Natural killer cell (primary cell): ENCODE measurements at regions not wholly inside any gene's neighbourhood (a gene's known extent, or its start where the extent isn't known, plus 50 kb on each side); places are given as distances from the start of the nearest gene placed in this dataset.

Experiments used
- ATAC-seq, 3 donors: fragments of 150-1000 bp in 2 of 3; fragments of 200-7000 bp in 1 of 3; cut with Tn5 transposase; 1 replicate in 1 of 3; 2 replicates in 2 of 3; pipeline ENCODE4 v1.10.0; 2021; ENCODE audit warnings: mild to moderate bottlenecking in 2 of 3, moderate library complexity in 2 of 3
- DNase-seq, 2 donors: peaks; one replicate each; pipeline versions ENCODE4 v3.0.0 to v3.0.0-alpha.2; 2013 to 2021; ENCODE audit warnings: mixed read lengths in 1 of 2
- H3K27ac ChIP-seq: one replicate; pipeline ENCODE4 v1.5.1; 2013; ENCODE audit warnings: mild to moderate bottlenecking, low read length
- H3K27me3 ChIP-seq: one replicate; pipeline ENCODE4 v1.6.1; 2013; ENCODE audit warnings: low read length; ENCODE audit not compliant: control insufficient read depth, insufficient read depth
- H3K36me3 ChIP-seq: one replicate; pipeline ENCODE4 v1.6.1; 2013; ENCODE audit warnings: low read length; ENCODE audit not compliant: control insufficient read depth, insufficient read depth
- H3K4me1 ChIP-seq: one replicate; pipeline ENCODE4 v1.6.1; 2013; ENCODE audit warnings: low read length; ENCODE audit not compliant: control insufficient read depth, insufficient read depth
- H3K4me3 ChIP-seq: one replicate; pipeline ENCODE4 v1.5.1; 2013; ENCODE audit warnings: low read length
- H3K9me3 ChIP-seq: one replicate; pipeline ENCODE4 v1.6.1; 2013; ENCODE audit warnings: low read length; ENCODE audit not compliant: control insufficient read depth, insufficient read depth
- H3K27ac Mint-ChIP-seq, 2 donors: one replicate each; pipeline ENCODE4 v1.8.0; 2022; ENCODE audit warnings: mild to moderate bottlenecking in 2 of 2, mixed read lengths in 2 of 2, moderate library complexity in 1 of 2
- H3K27me3 Mint-ChIP-seq, 2 donors: one replicate each; pipeline ENCODE4 v1.8.0; 2022; ENCODE audit warnings: low read depth in 2 of 2, mixed read lengths in 2 of 2
- H3K36me3 Mint-ChIP-seq: one replicate; pipeline ENCODE4 v1.8.0; 2022; ENCODE audit warnings: mixed read lengths
- H3K4me1 Mint-ChIP-seq, 2 donors: one replicate each; pipeline ENCODE4 v1.8.0; 2022; ENCODE audit warnings: mixed read lengths in 2 of 2
- H3K4me3 Mint-ChIP-seq: one replicate; pipeline ENCODE4 v1.8.0; 2022; ENCODE audit warnings: mild to moderate bottlenecking, moderate library complexity, mixed read lengths
- H3K9me3 Mint-ChIP-seq, 2 donors: one replicate each; pipeline ENCODE4 v1.8.0; 2022; ENCODE audit warnings: mixed read lengths in 2 of 2
- WGBS: methylation state at CpG from one replicate; pipeline ENCODE4 v1.1.7; 2013; ENCODE audit warnings: missing lambda C conversion rate; ENCODE audit not compliant: insufficient coverage; 5-methylcytosine and 5-hydroxymethylcytosine counted together
- intact Hi-C: fragments of 100-400 bp; cut with micrococcal nuclease; formaldehyde crosslinking; loops from one replicate; pipeline ENCODE4 v1.14.2; 2022
- TF ChIP-seq, protein P1 (sequence below): fragments of 200-600 bp; IDR thresholded peaks from one replicate; pipeline ENCODE4 v1.8.0; 2022; ENCODE audit warnings: antibody characterized with exemption

DNA sequence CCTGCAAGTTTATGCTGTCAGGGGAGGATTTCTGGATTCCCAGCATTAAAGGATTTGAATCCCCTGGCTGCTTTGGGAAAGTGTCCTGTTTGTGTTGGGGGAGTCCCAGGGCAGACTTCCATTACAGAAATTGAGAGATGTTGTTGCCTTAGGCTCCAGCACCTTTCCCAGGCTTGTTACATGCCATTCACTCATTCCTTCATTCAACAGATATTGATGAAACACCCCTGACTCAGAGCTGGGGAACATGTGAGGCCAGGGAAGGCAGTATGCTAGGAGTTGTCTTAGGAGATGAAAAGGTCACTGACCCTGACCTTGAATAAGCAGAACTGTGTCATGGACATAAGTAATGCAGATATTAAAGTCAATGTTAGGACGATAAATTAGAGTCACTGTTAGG lies 161.7 kb downstream of the NTMT2 start:
- intact Hi-C loops: no loop called here
- no peak overlapping the region for H3K4me3 ChIP-seq
- Mint-ChIP-seq H3K36me3 (no peaks in the 10 kb centered on the region), H3K4me1 (no peaks in the 10 kb centered on the region), H3K27me3 (peaks cover 5 to 16% of the 10 kb centered on the region in 2 donors), H3K9me3 (no peaks in the 10 kb centered on the region), H3K4me3 (no peak overlapping the region), H3K27ac (no peak overlapping the region)
- DNase-seq: no peak
- no peaks in the 10 kb centered on the region for H3K4me1 ChIP-seq
- ATAC-seq: no peak
- TF ChIP-seq, protein P1, sequence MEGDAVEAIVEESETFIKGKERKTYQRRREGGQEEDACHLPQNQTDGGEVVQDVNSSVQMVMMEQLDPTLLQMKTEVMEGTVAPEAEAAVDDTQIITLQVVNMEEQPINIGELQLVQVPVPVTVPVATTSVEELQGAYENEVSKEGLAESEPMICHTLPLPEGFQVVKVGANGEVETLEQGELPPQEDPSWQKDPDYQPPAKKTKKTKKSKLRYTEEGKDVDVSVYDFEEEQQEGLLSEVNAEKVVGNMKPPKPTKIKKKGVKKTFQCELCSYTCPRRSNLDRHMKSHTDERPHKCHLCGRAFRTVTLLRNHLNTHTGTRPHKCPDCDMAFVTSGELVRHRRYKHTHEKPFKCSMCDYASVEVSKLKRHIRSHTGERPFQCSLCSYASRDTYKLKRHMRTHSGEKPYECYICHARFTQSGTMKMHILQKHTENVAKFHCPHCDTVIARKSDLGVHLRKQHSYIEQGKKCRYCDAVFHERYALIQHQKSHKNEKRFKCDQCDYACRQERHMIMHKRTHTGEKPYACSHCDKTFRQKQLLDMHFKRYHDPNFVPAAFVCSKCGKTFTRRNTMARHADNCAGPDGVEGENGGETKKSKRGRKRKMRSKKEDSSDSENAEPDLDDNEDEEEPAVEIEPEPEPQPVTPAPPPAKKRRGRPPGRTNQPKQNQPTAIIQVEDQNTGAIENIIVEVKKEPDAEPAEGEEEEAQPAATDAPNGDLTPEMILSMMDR: no peak
- H3K27me3 ChIP-seq: no peaks in the 10 kb centered on the region
- no peaks in the 10 kb centered on the region for H3K9me3 ChIP-seq
- no CpG with 5 or more reads among the region's 1 CpG for WGBS
- no peaks in the 10 kb centered on the region for H3K36me3 ChIP-seq
- no peak overlapping the region for H3K27ac ChIP-seq

DNA sequence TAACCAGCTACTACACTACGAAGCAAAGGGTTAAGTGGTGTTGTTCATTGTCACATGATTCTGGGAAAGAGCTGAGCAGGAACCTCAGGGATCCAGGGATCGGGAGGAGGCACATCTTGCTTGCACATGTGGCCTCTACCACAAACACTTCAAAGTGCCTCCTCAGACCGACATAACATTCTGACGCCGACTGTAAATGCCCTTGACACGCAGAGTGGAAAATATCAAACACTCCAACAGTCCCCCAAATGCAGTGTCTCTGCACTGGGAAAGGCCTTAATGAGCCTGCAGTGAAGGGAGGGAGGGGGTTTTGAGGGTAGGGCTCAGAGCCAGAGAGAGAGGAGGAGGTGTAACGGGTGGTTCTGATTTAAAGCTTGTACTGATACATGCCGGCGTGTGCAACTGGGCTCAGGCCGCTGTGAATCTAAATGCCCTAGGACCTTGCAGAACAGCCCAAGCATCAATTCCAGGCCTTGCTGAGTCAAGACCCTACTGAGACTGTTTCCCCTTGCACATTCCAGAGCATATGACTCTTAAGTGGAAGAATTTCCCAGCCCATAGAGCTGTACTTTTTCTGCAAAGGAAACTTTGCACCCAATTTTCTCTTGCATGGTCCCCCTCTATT lies 163.7 kb downstream of the NTMT2 start:
- Histone ChIP-seq H3K4me1 (no peaks in the 10 kb centered on the region), H3K36me3 (no peaks in the 10 kb centered on the region), H3K9me3 (no peaks in the 10 kb centered on the region), H3K4me3 (no peak overlapping the region), H3K27ac (no peak overlapping the region), H3K27me3 (no peaks in the 10 kb centered on the region)
- Mint-ChIP-seq H3K4me3 (no peak overlapping the region), H3K36me3 (no peaks in the 10 kb centered on the region), H3K27me3 (peaks cover 9 to 12% of the 10 kb centered on the region in 2 donors), H3K27ac (no peak overlapping the region), H3K9me3 (no peaks in the 10 kb centered on the region), H3K4me1 (no peaks in the 10 kb centered on the region)
- 90% methylated on average over 8 of the region's 10 CpGs for WGBS
- intact Hi-C loops: no loop called here
- TF ChIP-seq, protein P1: no peak
- ATAC-seq (no peak), DNase-seq (no peak)

- Mint-ChIP-seq H3K36me3 (no peaks in the 10 kb centered on the region), H3K9me3 (no peaks in the 10 kb centered on the region), H3K4me1 (no peaks in the 10 kb centered on the region), H3K4me3 (no peak overlapping the region), H3K27me3 (peaks cover 9 to 12% of the 10 kb centered on the region in 2 donors), H3K27ac (no peak overlapping the region)
- Histone ChIP-seq H3K36me3 (no peaks in the 10 kb centered on the region), H3K27ac (no peak overlapping the region), H3K4me3 (no peak overlapping the region), H3K9me3 (no peaks in the 10 kb centered on the region), H3K4me1 (no peaks in the 10 kb centered on the region), H3K27me3 (no peaks in the 10 kb centered on the region)
- no peak for ATAC-seq
- WGBS: 88% methylated on average over 1 of the region's 1 CpG
- TF ChIP-seq, protein P1: no peak
- DNase-seq: no peak
- intact Hi-C loops: no loop called here
Measured at GRCh38 chr1:170310014-170310405, 164.3 kb downstream of the NTMT2 start.

DNA sequence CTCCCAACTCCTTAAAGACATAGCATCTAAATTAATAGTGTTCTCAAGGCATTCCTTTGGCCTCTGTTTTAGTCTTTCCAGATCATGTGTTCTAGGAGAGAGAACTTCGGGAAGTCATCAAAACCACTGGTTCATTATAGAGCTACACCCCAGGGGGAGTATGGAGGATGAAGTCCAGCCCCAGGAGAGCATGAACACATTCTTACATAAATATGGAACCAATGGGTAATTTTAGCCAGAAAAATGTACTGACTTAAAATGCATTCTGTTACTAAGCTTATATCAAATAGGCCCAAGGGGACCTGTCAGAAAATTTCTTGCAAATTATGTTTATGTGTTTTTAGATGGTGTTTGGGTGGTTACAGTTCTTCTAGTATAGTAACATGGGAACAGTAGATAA lies 165.2 kb downstream of the NTMT2 start:
- H3K4me1 ChIP-seq: no peaks in the 10 kb centered on the region
- DNase-seq (no peak), ATAC-seq (no peak)
- no peak overlapping the region for H3K27ac ChIP-seq
- H3K4me3 ChIP-seq: no peak overlapping the region
- no peaks in the 10 kb centered on the region for H3K27me3 ChIP-seq
- Mint-ChIP-seq H3K27me3 (peaks cover 12% of the 10 kb centered on the region in 2 donors), H3K9me3 (no peaks in the 10 kb centered on the region), H3K36me3 (no peaks in the 10 kb centered on the region), H3K4me1 (no peaks in the 10 kb centered on the region), H3K27ac (no peak overlapping the region), H3K4me3 (no peak overlapping the region)
- TF ChIP-seq, protein P1: no peak
- no peaks in the 10 kb centered on the region for H3K9me3 ChIP-seq
- WGBS: 58% methylated on average over 1 of the region's 1 CpG
- H3K36me3 ChIP-seq: no peaks in the 10 kb centered on the region
- intact Hi-C loops: no loop called here
